GM12873 (cell line): ENCODE measurements at regions not wholly inside any gene's neighbourhood (a gene's known extent, or its start where the extent isn't known, plus 50 kb on each side); places are given as distances from the start of the nearest gene placed in this dataset.

Source experiments
- TF ChIP-seq, protein P1 (sequence below): IDR thresholded peaks from 2 replicates; pipeline ENCODE4 v1.5.1; 2012; ENCODE audit warnings: low read depth, mild to moderate bottlenecking, moderate library complexity, low read length, control low read depth; ENCODE audit not compliant: insufficient read depth; ENCODE audit errors: missing control alignments

DNA sequence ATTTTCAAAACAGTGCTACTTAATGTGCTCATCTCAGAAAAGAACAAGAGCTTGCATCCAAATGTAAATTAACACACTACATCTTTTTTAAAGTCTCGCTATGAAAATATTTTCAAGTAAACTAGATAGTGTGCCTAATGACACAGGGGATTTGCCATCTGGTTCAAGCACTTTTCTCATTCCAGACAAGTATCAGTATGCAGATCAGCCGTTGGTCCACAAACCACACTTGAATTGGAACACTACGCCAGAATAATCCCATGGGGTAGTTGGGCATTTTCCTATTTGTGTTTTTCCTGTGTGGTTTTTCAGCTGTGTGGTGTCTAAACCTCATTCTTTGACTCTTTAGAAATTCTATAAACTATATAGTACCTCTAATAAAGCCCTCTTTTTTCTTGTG is 256.2 kb downstream of the EPHA7 start:
- TF ChIP-seq, protein P1, sequence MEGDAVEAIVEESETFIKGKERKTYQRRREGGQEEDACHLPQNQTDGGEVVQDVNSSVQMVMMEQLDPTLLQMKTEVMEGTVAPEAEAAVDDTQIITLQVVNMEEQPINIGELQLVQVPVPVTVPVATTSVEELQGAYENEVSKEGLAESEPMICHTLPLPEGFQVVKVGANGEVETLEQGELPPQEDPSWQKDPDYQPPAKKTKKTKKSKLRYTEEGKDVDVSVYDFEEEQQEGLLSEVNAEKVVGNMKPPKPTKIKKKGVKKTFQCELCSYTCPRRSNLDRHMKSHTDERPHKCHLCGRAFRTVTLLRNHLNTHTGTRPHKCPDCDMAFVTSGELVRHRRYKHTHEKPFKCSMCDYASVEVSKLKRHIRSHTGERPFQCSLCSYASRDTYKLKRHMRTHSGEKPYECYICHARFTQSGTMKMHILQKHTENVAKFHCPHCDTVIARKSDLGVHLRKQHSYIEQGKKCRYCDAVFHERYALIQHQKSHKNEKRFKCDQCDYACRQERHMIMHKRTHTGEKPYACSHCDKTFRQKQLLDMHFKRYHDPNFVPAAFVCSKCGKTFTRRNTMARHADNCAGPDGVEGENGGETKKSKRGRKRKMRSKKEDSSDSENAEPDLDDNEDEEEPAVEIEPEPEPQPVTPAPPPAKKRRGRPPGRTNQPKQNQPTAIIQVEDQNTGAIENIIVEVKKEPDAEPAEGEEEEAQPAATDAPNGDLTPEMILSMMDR = no peak

- TF ChIP-seq, protein P1 = no peak
These were observed 279.8 kb downstream of the EPHA7 start for GRCh38 chr6:93139408-93140081.

DNA sequence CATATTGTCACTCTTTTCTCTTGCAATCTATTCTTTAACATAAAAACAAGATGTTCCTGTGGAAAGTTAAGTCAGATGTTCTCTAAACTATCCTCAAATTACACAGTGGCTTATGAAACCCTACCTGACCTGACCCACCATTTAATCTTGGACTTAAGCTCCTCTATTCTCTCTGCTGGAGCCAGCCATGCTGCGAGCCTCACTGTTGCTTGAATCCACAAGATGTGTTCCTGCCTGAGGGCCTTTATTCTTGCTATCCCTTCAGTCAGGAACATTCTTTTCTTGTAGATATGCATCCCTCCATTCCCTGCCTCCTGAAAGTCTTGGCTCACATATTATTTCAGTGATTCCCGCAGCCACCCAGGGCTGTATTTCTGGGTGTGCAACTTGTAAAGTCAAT is 283.2 kb downstream of the EPHA7 start:
- TF ChIP-seq, protein P1 = no peak

GRCh38 chr6:93124006-93124632 is 295.2 kb downstream of the EPHA7 start:
- TF ChIP-seq, protein P1 = no peak

- TF ChIP-seq, protein P1 = no peak
These were observed 295.8 kb downstream of the EPHA7 start for GRCh38 chr6:93123585-93123984.

- TF ChIP-seq, protein P1 = no peak
These were observed 299.1 kb downstream of the EPHA7 start for GRCh38 chr6:93120154-93120742.

DNA sequence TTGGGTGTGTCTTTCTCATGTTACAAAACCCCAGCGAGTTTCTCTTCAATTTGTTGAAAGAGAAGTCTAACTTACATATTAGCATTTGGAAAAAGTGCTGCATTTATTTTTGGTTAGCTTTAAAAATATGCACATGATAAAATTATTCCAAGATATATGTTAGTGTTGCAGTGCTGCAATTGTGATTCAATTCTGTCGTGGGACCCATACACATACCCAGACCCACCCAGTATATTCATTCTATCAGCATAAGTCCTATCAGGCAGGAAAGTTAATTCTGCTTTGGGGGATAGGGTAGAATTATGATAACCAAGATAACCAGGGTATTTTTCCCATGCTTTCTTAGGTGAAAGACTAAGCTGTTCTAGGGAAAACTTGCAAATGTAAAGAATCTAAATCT is 313.5 kb downstream of the EPHA7 start:
- TF ChIP-seq, protein P1 = no peak
